Transverse colon (tissue), 4 donors: ENCODE measurements at regions not wholly inside any gene's neighbourhood (a gene's known extent, or its start where the extent isn't known, plus 50 kb on each side); places are given as distances from the start of the nearest gene placed in this dataset.

Source experiments
- DNase-seq: peaks from one replicate; pipeline ENCODE4 v3.0.0-alpha.2; 2019
- H3K27ac ChIP-seq, 4 donors: fragments of 200-600 bp; sonication (generic); 2 replicates each; pipeline ENCODE4 v1.5.1; 2016 to 2018; ENCODE audit warnings: inconsistent platforms in 4 of 4
- H3K27me3 ChIP-seq: fragments of 200-600 bp; sonication (generic); 2 replicates; pipeline ENCODE4 v1.5.1; 2017; ENCODE audit warnings: inconsistent platforms
- H3K36me3 ChIP-seq, 4 donors: fragments of 200-600 bp; sonication (generic); 2 replicates each; pipeline ENCODE4 v1.5.1; 2017 to 2019; ENCODE audit warnings: inconsistent platforms in 4 of 4
- H3K4me1 ChIP-seq, 4 donors: fragments of 200-600 bp; sonication (generic); 2 replicates each; pipeline ENCODE4 v1.5.1; 2017 to 2020; ENCODE audit warnings: inconsistent platforms in 4 of 4
- H3K4me3 ChIP-seq, 4 donors: fragments of 200-600 bp; sonication (generic); 1 replicate in 1 of 4; 2 replicates in 3 of 4; pipeline versions ENCODE4 v1.5.1 to v1.6.1; 2017 to 2019; ENCODE audit warnings: inconsistent platforms in 4 of 4
- H3K9me3 ChIP-seq, 2 donors: fragments of 200-600 bp; sonication (generic); 2 replicates each; pipeline ENCODE4 v1.5.1; 2017 to 2019; ENCODE audit warnings: inconsistent platforms in 2 of 2
- CTCF ChIP-seq, 5 experiments: fragments of 200-600 bp in 3 of 5; fragments of 450-650 bp in 2 of 5; sonication (generic) in 3 of 5; IDR thresholded peaks; 1 replicate in 2 of 5; 2 replicates in 3 of 5; pipeline ENCODE4 v1.5.1; 2016 to 2017; ENCODE audit warnings: antibody characterized with exemption in 5 of 5, inconsistent platforms in 3 of 5, mild to moderate bottlenecking in 2 of 5, moderate library complexity in 1 of 5
- EP300 ChIP-seq: sonication (generic); formaldehyde crosslinking; IDR thresholded peaks from one replicate; pipeline ENCODE4 v1.6.1; 2017; ENCODE audit warnings: antibody characterized with exemption, low read depth
- POLR2A ChIP-seq: fragments of 450-650 bp; IDR thresholded peaks from one replicate; pipeline ENCODE4 v1.6.1; 2016; ENCODE audit warnings: antibody characterized with exemption, mild to moderate bottlenecking, moderate library complexity
- POLR2AphosphoS5 ChIP-seq, 3 donors: sonication (generic); formaldehyde crosslinking; IDR thresholded peaks; one replicate each; pipeline ENCODE4 v1.6.1; 2016; ENCODE audit warnings: antibody characterized with exemption in 3 of 3
- WGBS, 2 donors: methylation state at CpG; one replicate each; pipeline ENCODE4 v1.1.5; 2018; ENCODE audit warnings: low coverage in 1 of 2; 5-methylcytosine and 5-hydroxymethylcytosine counted together
- in situ Hi-C, 4 donors: fragments of 200-750 bp; cut with MboI; loops; one replicate each; pipeline versions ENCODE4 v1.15.0 to v1.15.1; 2017; ENCODE audit warnings: low sequenced_read_pairs in 3 of 4, low pct_ligation_motif_present in 1 of 4, low pct_unique_long_range_greater_than_20kb in 1 of 4
- intact Hi-C: fragments of 100-400 bp; cut with DNase I; formaldehyde crosslinking; loops from one replicate; pipeline ENCODE4 v1.15.1; 2023; ENCODE audit warnings: low total_unique reads

GRCh38 chr20:48457193-48458002 is 370.4 kb downstream of the PREX1 start:
- H3K4me1 ChIP-seq: no peaks in the 10 kb centered on the region
- TF ChIP-seq POLR2AphosphoS5 (IDR thresholded peaks at IDR 0.05) (no peak), EP300 (no peak), POLR2A (no peak), CTCF (IDR thresholded peaks at IDR 0.05) (no peak)
- intact Hi-C loops (no loop called here), in situ Hi-C loops (no loop called here)
- WGBS, 2 donors: 72 to 80% methylated on average over 6 to 10 of the region's 10 CpGs
- H3K27me3 ChIP-seq: no peaks in the 10 kb centered on the region
- no peak overlapping the region for H3K27ac ChIP-seq
- H3K9me3 ChIP-seq: no peaks in the 10 kb centered on the region
- H3K36me3 ChIP-seq: no peaks in the 10 kb centered on the region
- no peak for DNase-seq
- H3K4me3 ChIP-seq: no peak overlapping the region

- H3K36me3 ChIP-seq: no peaks in the 10 kb centered on the region
- WGBS, 2 donors: 55 to 100% methylated on average over 1 to 8 of the region's 8 CpGs
- H3K27ac ChIP-seq: no peak overlapping the region
- no peaks in the 10 kb centered on the region for H3K4me1 ChIP-seq
- H3K9me3 ChIP-seq: no peaks in the 10 kb centered on the region
- no peak for TF ChIP-seq POLR2A
- H3K4me3 ChIP-seq: no peak overlapping the region
- no peaks in the 10 kb centered on the region for H3K27me3 ChIP-seq
- in situ Hi-C loops (no loop called here), intact Hi-C loops (no loop called here)
- DNase-seq: no peak
Measured at GRCh38 chr20:48456366-48457192, 371.2 kb downstream of the PREX1 start.

- intact Hi-C loops (no loop called here), in situ Hi-C loops (no loop called here)
- Histone ChIP-seq H3K4me1 (no peaks in the 10 kb centered on the region), H3K4me3 (no peak overlapping the region), H3K9me3 (no peaks in the 10 kb centered on the region), H3K27ac (no peak overlapping the region), H3K36me3 (no peaks in the 10 kb centered on the region), H3K27me3 (no peaks in the 10 kb centered on the region)
- TF ChIP-seq POLR2AphosphoS5 (IDR thresholded peaks at IDR 0.05) (no peak), EP300 (no peak), CTCF (IDR thresholded peaks at IDR 0.05) (no peak)
- no peak for DNase-seq
- 59% methylated on average over 16 of the region's 16 CpGs; no CpG with 5 or more reads in 1 of the 2 donors for WGBS, 2 donors
Measured at GRCh38 chr20:48455651-48456365, 372.0 kb downstream of the PREX1 start.

GRCh38 chr20:48454671-48455490 is 372.9 kb downstream of the PREX1 start:
- WGBS, 2 donors: 63 to 64% methylated on average over 5 to 14 of the region's 14 CpGs

More at GRCh38 chr20:48454671-48455490, 372.9 kb downstream of the PREX1 start:
- Histone ChIP-seq H3K27ac (no peak overlapping the region), H3K36me3 (no peaks in the 10 kb centered on the region), H3K4me1 (no peaks in the 10 kb centered on the region), H3K9me3 (no peaks in the 10 kb centered on the region), H3K27me3 (no peaks in the 10 kb centered on the region), H3K4me3 (no peak overlapping the region)
- in situ Hi-C loops: no loop called here
- DNase-seq: no peak
- intact Hi-C loops: no loop called here
- TF ChIP-seq EP300 (no peak), POLR2AphosphoS5 (IDR thresholded peaks at IDR 0.05) (no peak), CTCF (IDR thresholded peaks at IDR 0.05) (no peak), POLR2A (no peak)
